ENCODE measurements at regions not wholly inside any gene's neighbourhood (a gene's known extent, or its start where the extent isn't known, plus 50 kb on each side); places are given as distances from the start of the nearest gene placed in this dataset.

DNA sequence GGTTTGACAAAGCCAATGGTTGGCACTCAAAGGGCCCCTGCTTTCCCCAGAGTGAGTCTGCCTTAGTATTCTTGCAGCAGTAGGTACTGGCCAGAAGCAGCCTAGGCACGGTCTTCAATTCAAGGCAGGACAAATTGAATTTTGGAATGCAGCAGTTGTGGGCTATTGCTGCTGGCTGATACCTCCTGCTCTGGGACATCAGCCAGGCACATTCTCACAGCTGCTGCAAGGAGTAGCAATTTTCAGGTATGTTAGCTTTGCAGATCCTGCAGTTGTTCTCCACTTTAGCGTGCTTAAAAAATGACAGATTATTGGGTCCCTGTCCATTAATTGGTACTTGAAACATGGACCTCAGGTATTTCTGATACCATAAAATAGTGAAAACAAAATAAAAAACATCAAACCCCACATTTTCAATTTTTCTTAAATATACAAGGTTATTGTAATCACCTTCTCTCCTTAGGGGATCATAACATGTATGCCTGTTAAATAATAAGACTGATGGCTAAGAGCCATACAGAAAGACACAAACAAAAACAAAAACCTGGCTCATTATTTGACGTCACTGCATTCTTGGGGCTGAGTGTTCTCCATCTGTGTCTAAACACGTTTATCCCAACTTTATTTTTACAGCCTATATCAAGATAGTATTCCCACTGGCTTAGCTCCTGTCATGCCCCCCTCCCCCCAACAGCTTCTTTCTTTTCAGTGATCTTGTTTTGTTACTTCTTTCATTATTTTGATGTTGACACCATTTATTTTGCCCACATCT is 85.1 kb upstream of the CARD18 start:
- TF ChIP-seq, protein P1, sequence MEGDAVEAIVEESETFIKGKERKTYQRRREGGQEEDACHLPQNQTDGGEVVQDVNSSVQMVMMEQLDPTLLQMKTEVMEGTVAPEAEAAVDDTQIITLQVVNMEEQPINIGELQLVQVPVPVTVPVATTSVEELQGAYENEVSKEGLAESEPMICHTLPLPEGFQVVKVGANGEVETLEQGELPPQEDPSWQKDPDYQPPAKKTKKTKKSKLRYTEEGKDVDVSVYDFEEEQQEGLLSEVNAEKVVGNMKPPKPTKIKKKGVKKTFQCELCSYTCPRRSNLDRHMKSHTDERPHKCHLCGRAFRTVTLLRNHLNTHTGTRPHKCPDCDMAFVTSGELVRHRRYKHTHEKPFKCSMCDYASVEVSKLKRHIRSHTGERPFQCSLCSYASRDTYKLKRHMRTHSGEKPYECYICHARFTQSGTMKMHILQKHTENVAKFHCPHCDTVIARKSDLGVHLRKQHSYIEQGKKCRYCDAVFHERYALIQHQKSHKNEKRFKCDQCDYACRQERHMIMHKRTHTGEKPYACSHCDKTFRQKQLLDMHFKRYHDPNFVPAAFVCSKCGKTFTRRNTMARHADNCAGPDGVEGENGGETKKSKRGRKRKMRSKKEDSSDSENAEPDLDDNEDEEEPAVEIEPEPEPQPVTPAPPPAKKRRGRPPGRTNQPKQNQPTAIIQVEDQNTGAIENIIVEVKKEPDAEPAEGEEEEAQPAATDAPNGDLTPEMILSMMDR (IDR thresholded peaks at IDR 0.05; ENCODE audit: poor library complexity, severe bottlenecking): no peak
- Histone ChIP-seq H3K27ac (ENCODE audit: poor library complexity, severe bottlenecking) (no peak overlapping the region), H3K4me3 (ENCODE audit: severe bottlenecking) (no peak overlapping the region), H3K27me3 (ENCODE audit: insufficient read depth, poor library complexity, severe bottlenecking) (no peaks in the 10 kb centered on the region), H3K4me1 (ENCODE audit: insufficient read depth, poor library complexity, severe bottlenecking) (peaks cover 3% of the 10 kb centered on the region), H3K9me3 (ENCODE audit: severe bottlenecking) (peaks cover 2% of the 10 kb centered on the region), H3K36me3 (ENCODE audit: low read depth) (no peaks in the 10 kb centered on the region)
- peak; percentile 46; the same call in 1 of the 3 replicates for ATAC-seq (ENCODE audit: low read depth)
- no peak for DNase-seq (ENCODE audit: low spot score)

GRCh38 chr11:105220121-105220520 is 80.6 kb upstream of the CARD18 start:
- H3K4me1 ChIP-seq (ENCODE audit: insufficient read depth, poor library complexity, severe bottlenecking): peaks cover 1% of the 10 kb centered on the region
- H3K27ac ChIP-seq (ENCODE audit: poor library complexity, severe bottlenecking): no peak overlapping the region
- ATAC-seq (ENCODE audit: low read depth) (no peak), DNase-seq (ENCODE audit: low spot score) (no peak)
- H3K36me3 ChIP-seq (ENCODE audit: low read depth): no peaks in the 10 kb centered on the region
- H3K4me3 ChIP-seq (ENCODE audit: severe bottlenecking): no peak overlapping the region
- no peaks in the 10 kb centered on the region for H3K27me3 ChIP-seq (ENCODE audit: insufficient read depth, poor library complexity, severe bottlenecking)
- TF ChIP-seq, protein P1 (IDR thresholded peaks at IDR 0.05; ENCODE audit: poor library complexity, severe bottlenecking): no peak
- peaks cover 2% of the 10 kb centered on the region for H3K9me3 ChIP-seq (ENCODE audit: severe bottlenecking)

DNA sequence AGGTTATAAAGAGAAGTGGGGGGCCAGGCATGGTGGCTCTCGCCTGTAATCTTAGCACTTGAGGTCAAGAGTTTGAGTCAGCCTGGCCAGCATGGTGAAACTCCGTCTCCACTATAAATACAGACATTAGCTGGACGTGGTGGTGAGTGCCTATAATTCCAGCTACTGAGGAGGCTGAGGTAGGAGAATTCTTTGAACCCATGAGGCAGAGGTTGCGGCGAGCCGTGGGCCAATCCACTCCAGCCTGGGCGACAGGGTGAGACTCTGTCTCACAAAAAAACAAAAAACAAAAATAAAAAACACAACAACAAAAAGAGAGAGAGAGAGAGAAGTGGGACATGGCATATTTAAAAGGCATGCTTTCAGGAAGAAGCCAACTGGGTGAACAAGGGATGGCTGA is 80.1 kb upstream of the CARD18 start:
- peaks cover 2% of the 10 kb centered on the region for H3K9me3 ChIP-seq (ENCODE audit: severe bottlenecking)
- H3K27ac ChIP-seq (ENCODE audit: poor library complexity, severe bottlenecking): no peak overlapping the region
- H3K27me3 ChIP-seq (ENCODE audit: insufficient read depth, poor library complexity, severe bottlenecking): no peaks in the 10 kb centered on the region
- H3K4me3 ChIP-seq (ENCODE audit: severe bottlenecking): no peak overlapping the region
- ATAC-seq (ENCODE audit: low read depth): no peak
- TF ChIP-seq, protein P1 (IDR thresholded peaks at IDR 0.05; ENCODE audit: poor library complexity, severe bottlenecking): no peak
- no peak for DNase-seq (ENCODE audit: low spot score)
- H3K4me1 ChIP-seq (ENCODE audit: insufficient read depth, poor library complexity, severe bottlenecking): no peaks in the 10 kb centered on the region
- no peaks in the 10 kb centered on the region for H3K36me3 ChIP-seq (ENCODE audit: low read depth)

GRCh38 chr11:105219269-105219668 is 79.7 kb upstream of the CARD18 start:
- no peak overlapping the region for H3K4me3 ChIP-seq (ENCODE audit: severe bottlenecking)
- H3K36me3 ChIP-seq (ENCODE audit: low read depth): no peaks in the 10 kb centered on the region
- ATAC-seq (ENCODE audit: low read depth) (no peak), DNase-seq (ENCODE audit: low spot score) (no peak)
- TF ChIP-seq, protein P1 (IDR thresholded peaks at IDR 0.05; ENCODE audit: poor library complexity, severe bottlenecking): no peak
- H3K27ac ChIP-seq (ENCODE audit: poor library complexity, severe bottlenecking): no peak overlapping the region
- peaks cover 2% of the 10 kb centered on the region for H3K9me3 ChIP-seq (ENCODE audit: severe bottlenecking)
- H3K27me3 ChIP-seq (ENCODE audit: insufficient read depth, poor library complexity, severe bottlenecking): no peaks in the 10 kb centered on the region
- no peaks in the 10 kb centered on the region for H3K4me1 ChIP-seq (ENCODE audit: insufficient read depth, poor library complexity, severe bottlenecking)

DNA sequence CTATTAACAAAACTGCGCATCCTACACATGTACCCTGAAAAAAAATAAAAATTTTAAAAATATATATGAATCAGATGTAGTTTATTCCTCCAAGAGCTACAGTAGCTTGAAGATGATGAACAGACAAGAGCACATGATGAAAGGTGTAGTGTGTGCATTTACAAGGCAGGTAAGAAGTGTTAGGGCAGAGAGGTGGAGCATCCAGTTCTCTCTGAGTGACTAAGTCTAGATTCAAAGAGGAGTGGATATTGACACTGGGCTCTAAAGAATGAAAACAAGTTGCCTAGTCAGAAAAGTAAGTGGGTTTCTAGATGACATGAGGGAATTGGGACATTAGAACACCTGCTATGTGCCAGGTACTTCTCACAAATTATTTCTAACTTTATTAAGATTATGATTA is 76.0 kb upstream of the CARD18 start:
- ATAC-seq (ENCODE audit: low read depth) (no peak), DNase-seq (ENCODE audit: low spot score) (no peak)
- Histone ChIP-seq H3K4me3 (ENCODE audit: severe bottlenecking) (no peak overlapping the region), H3K27me3 (ENCODE audit: insufficient read depth, poor library complexity, severe bottlenecking) (no peaks in the 10 kb centered on the region), H3K4me1 (ENCODE audit: insufficient read depth, poor library complexity, severe bottlenecking) (peaks cover 13% of the 10 kb centered on the region), H3K27ac (ENCODE audit: poor library complexity, severe bottlenecking) (no peak overlapping the region), H3K9me3 (ENCODE audit: severe bottlenecking) (no peaks in the 10 kb centered on the region), H3K36me3 (ENCODE audit: low read depth) (no peaks in the 10 kb centered on the region)
- TF ChIP-seq, protein P1 (IDR thresholded peaks at IDR 0.05; ENCODE audit: poor library complexity, severe bottlenecking): no peak
